ENCODE measurements at regions not wholly inside any gene's neighbourhood (a gene's known extent, or its start where the extent isn't known, plus 50 kb on each side); places are given as distances from the start of the nearest gene placed in this dataset.

- TF ChIP-seq CTCF (IDR thresholded peaks at IDR 0.05) (no peak), POLR2A (IDR thresholded peaks at IDR 0.05) (no peak)
Observed at GRCh38 chr13:67857581-67858310, 627.6 kb upstream of the PCDH9 start.
